ENCODE measurements at regions not wholly inside any gene's neighbourhood (a gene's known extent, or its start where the extent isn't known, plus 50 kb on each side); places are given as distances from the start of the nearest gene placed in this dataset.

DNA sequence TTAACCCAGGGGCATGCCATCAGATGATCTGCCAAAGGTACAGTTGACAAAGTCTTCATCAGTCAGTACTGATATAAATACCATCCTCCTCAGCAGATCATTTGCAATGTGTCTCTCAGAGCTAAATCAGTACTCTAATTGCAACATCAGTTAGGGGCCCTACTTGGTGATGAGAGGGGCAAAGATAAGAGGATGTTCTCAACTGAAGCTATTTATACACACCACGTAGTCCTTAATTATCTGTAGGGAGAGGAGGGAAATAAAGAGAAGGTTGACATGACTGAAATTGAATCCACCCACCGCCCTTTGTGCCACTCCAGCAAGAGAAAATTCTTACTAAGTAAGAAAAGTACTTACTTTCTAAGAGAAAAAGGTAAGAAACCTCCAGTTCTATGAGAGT lies 157.8 kb upstream of the NUDT4 start:
- TF ChIP-seq, protein P1, sequence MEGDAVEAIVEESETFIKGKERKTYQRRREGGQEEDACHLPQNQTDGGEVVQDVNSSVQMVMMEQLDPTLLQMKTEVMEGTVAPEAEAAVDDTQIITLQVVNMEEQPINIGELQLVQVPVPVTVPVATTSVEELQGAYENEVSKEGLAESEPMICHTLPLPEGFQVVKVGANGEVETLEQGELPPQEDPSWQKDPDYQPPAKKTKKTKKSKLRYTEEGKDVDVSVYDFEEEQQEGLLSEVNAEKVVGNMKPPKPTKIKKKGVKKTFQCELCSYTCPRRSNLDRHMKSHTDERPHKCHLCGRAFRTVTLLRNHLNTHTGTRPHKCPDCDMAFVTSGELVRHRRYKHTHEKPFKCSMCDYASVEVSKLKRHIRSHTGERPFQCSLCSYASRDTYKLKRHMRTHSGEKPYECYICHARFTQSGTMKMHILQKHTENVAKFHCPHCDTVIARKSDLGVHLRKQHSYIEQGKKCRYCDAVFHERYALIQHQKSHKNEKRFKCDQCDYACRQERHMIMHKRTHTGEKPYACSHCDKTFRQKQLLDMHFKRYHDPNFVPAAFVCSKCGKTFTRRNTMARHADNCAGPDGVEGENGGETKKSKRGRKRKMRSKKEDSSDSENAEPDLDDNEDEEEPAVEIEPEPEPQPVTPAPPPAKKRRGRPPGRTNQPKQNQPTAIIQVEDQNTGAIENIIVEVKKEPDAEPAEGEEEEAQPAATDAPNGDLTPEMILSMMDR (conservative IDR thresholded peaks at IDR 0.05; ENCODE audit: low read depth, low read length) = no peak
- TF ChIP-seq EZH2 (IDR thresholded peaks at IDR 0.05; ENCODE audit: low read length, unreplicated experiment) (no peak), EZH2phosphoT487 (IDR thresholded peaks at IDR 0.05; ENCODE audit: borderline replicate concordance, low read length) (no peak)

All from PC-3 (cell line).